GM12878 (cell line): ENCODE measurements at regions not wholly inside any gene's neighbourhood (a gene's known extent, or its start where the extent isn't known, plus 50 kb on each side); places are given as distances from the start of the nearest gene placed in this dataset.
A peak's percentile ranks its signal among the peaks of the same experiment; 100 is the strongest.

ENCODE experiments used
- ASH2L ChIP-seq: fragments of 300-600, 200-600 bp; sonication (generic); IDR thresholded peaks from 2 replicates; pipeline ENCODE4 v1.6.1; 2017; ENCODE audit warnings: low read depth, mild to moderate bottlenecking, borderline replicate concordance
- ATF2 ChIP-seq: IDR thresholded peaks from 2 replicates; pipeline ENCODE4 v1.6.1; 2012; ENCODE audit warnings: low read length, inconsistent platforms
- BACH1 ChIP-seq: fragments of 450-650 bp; IDR thresholded peaks from 2 replicates; pipeline ENCODE4 v1.6.1; 2017; ENCODE audit warnings: mild to moderate bottlenecking, borderline replicate concordance
- EED ChIP-seq: sonication (generic); IDR thresholded peaks from 2 replicates; pipeline ENCODE4 v1.6.1; 2016; ENCODE audit warnings: antibody characterized with exemption, low read depth
- GATAD2B ChIP-seq: fragments of 450-650 bp; conservative IDR thresholded peaks from 2 replicates; pipeline ENCODE4 v1.6.1; 2017; ENCODE audit warnings: low read depth, mild to moderate bottlenecking, moderate library complexity
- HCFC1 ChIP-seq: fragments of 150-350 bp; IDR thresholded peaks from 2 replicates; pipeline ENCODE4 v1.6.1; 2014; ENCODE audit warnings: low read length
- HSF1 ChIP-seq: fragments of 150-350 bp; IDR thresholded peaks from 2 replicates; pipeline ENCODE4 v1.6.1; 2014; ENCODE audit warnings: mild to moderate bottlenecking, low read depth, low read length
- LARP7 ChIP-seq: fragments of 450-650 bp; IDR thresholded peaks from 2 replicates; pipeline ENCODE4 v1.6.1; 2017; ENCODE audit warnings: mild to moderate bottlenecking
- MTA2 ChIP-seq: fragments of 450-650 bp; IDR thresholded peaks from 2 replicates; pipeline ENCODE4 v1.6.1; 2016; ENCODE audit warnings: low read depth, mild to moderate bottlenecking, moderate library complexity
- MXI1 ChIP-seq: fragments of 150-350 bp; IDR thresholded peaks from 2 replicates; pipeline ENCODE4 v1.6.1; 2011; ENCODE audit warnings: low read depth, mild to moderate bottlenecking, inconsistent platforms, low read length, improper control_type of control experiment
- NFIC ChIP-seq: IDR thresholded peaks from 2 replicates; pipeline ENCODE4 v1.6.1; 2012; ENCODE audit warnings: low read depth, mild to moderate bottlenecking, inconsistent platforms, low read length, moderate library complexity
- NFYA ChIP-seq: IDR thresholded peaks from 2 replicates; pipeline ENCODE4 v1.6.1; 2011; ENCODE audit warnings: low read depth, mild to moderate bottlenecking, low read length, improper control_type of control experiment, borderline replicate concordance
- NR2C1 ChIP-seq: fragments of 450-650 bp; IDR thresholded peaks from 2 replicates; pipeline ENCODE4 v1.6.1; 2017; ENCODE audit warnings: antibody characterized with exemption, mild to moderate bottlenecking, moderate library complexity
- RB1 ChIP-seq: fragments of 450-650 bp; formaldehyde crosslinking; IDR thresholded peaks from 2 replicates; pipeline ENCODE4 v1.6.1; 2017; ENCODE audit warnings: mild to moderate bottlenecking, borderline replicate concordance
- RCOR1 ChIP-seq: conservative IDR thresholded peaks from 2 replicates; pipeline ENCODE4 v1.6.1; 2012; ENCODE audit warnings: low read depth, low read length, improper control_type of control experiment
- REST ChIP-seq: IDR thresholded peaks from 2 replicates; pipeline ENCODE4 v1.6.1; 2012; ENCODE audit warnings: mild to moderate bottlenecking, low read depth, low read length
- SMARCA5 ChIP-seq: fragments of 450-650 bp; IDR thresholded peaks from 2 replicates; pipeline ENCODE4 v1.6.1; 2017; ENCODE audit warnings: mild to moderate bottlenecking
- SREBF2 ChIP-seq: IDR thresholded peaks from 2 replicates; pipeline ENCODE4 v1.6.1; 2012; ENCODE audit warnings: mild to moderate bottlenecking, low read length
- ZBTB33 ChIP-seq: fragments of 450-650 bp; IDR thresholded peaks from 2 replicates; pipeline ENCODE4 v1.6.1; 2017; ENCODE audit warnings: mild to moderate bottlenecking
- ZNF207 ChIP-seq: fragments of 450-650 bp; IDR thresholded peaks from 2 replicates; pipeline ENCODE4 v1.6.1; 2014; ENCODE audit warnings: antibody characterized with exemption, mild to moderate bottlenecking, borderline replicate concordance
- ZNF24 ChIP-seq: fragments of 450-650 bp; IDR thresholded peaks from 2 replicates; pipeline ENCODE4 v1.6.1; 2017; ENCODE audit warnings: antibody characterized with exemption, mild to moderate bottlenecking
- ZSCAN29 ChIP-seq: fragments of 450-650 bp; IDR thresholded peaks from 2 replicates; pipeline ENCODE4 v1.6.1; 2017; ENCODE audit warnings: mild to moderate bottlenecking, moderate library complexity

- TF ChIP-seq SMARCA5: no peak; the same call in 1 of the 2 replicates
- TF ChIP-seq RCOR1: no peak
- no peak for TF ChIP-seq REST
- TF ChIP-seq NFIC: peak; percentile 59; the same call in 1 of the 2 replicates
- TF ChIP-seq GATAD2B: peak; percentile 54; the same call in 1 of the 2 replicates
- TF ChIP-seq LARP7: no peak
- no peak for TF ChIP-seq ASH2L
- TF ChIP-seq ZBTB33: no peak
- TF ChIP-seq SREBF2: no peak
- TF ChIP-seq ZSCAN29: no peak
- no peak for TF ChIP-seq RB1
- TF ChIP-seq HCFC1: no peak
- peak; percentile 64; the same call in 1 of the 2 replicates for TF ChIP-seq BACH1
- no peak for TF ChIP-seq ZNF24
- TF ChIP-seq NFYA: no peak
- TF ChIP-seq ZNF207: no peak
- no peak for TF ChIP-seq MXI1
- no peak for TF ChIP-seq HSF1
- TF ChIP-seq EED: no peak
- TF ChIP-seq MTA2: peak; percentile 72
- no peak for TF ChIP-seq NR2C1
- TF ChIP-seq ATF2: peak; percentile 73
Measured at GRCh38 chr20:39829661-39830060, 859.4 kb downstream of the MAFB start (continued).
